Loucy (cell line): ENCODE measurements at regions not wholly inside any gene's neighbourhood (a gene's known extent, or its start where the extent isn't known, plus 50 kb on each side); places are given as distances from the start of the nearest gene placed in this dataset.

ENCODE experiments used
- EZH2phosphoT487 ChIP-seq: fragments of 200-600 bp; IDR thresholded peaks from 2 replicates; pipeline ENCODE4 v1.6.1; 2018; ENCODE audit warnings: antibody characterized with exemption, mild to moderate bottlenecking, moderate library complexity, borderline replicate concordance
- TF ChIP-seq, protein P1 (sequence below): fragments of 200-600 bp; sonication (generic); conservative IDR thresholded peaks from 2 replicates; pipeline ENCODE4 v1.5.1; 2014; ENCODE audit warnings: mild to moderate bottlenecking, antibody characterized with exemption, low read length

DNA sequence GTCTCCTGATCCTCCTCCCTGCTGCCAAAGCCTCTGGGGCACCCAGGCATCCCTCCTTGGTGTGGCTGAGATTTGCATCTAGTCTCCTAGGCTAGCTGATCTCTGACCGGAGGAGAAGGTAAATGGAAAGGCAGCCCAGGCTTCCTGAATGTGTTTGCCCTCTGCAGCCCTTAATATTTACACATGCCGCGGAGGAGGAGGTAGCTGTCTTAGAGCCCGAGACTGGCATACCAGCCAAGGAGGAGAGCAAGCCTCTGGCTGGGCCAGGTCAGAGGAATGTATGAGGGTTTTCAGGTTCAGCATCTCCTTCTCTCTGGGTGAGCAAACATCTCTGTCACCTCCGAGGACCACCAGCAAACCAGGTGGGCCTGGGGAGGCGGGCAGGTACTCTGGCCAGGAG is 86.0 kb upstream of the GRIK3 start:
- TF ChIP-seq, protein P1, sequence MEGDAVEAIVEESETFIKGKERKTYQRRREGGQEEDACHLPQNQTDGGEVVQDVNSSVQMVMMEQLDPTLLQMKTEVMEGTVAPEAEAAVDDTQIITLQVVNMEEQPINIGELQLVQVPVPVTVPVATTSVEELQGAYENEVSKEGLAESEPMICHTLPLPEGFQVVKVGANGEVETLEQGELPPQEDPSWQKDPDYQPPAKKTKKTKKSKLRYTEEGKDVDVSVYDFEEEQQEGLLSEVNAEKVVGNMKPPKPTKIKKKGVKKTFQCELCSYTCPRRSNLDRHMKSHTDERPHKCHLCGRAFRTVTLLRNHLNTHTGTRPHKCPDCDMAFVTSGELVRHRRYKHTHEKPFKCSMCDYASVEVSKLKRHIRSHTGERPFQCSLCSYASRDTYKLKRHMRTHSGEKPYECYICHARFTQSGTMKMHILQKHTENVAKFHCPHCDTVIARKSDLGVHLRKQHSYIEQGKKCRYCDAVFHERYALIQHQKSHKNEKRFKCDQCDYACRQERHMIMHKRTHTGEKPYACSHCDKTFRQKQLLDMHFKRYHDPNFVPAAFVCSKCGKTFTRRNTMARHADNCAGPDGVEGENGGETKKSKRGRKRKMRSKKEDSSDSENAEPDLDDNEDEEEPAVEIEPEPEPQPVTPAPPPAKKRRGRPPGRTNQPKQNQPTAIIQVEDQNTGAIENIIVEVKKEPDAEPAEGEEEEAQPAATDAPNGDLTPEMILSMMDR: no peak
- no peak for TF ChIP-seq EZH2phosphoT487
